HepG2 (cell line): ENCODE measurements at regions not wholly inside any gene's neighbourhood (a gene's known extent, or its start where the extent isn't known, plus 50 kb on each side); places are given as distances from the start of the nearest gene placed in this dataset.

Experiments
- GFI1 ChIP-seq: sonication (generic); formaldehyde crosslinking; IDR thresholded peaks from 2 replicates; pipeline ENCODE4 v1.5.0; 2020; ENCODE audit warnings: missing genetic modification reagents, mild to moderate bottlenecking, borderline replicate concordance
- JUN ChIP-seq: sonication (generic); formaldehyde crosslinking; IDR thresholded peaks from 2 replicates; pipeline ENCODE4 v1.4.0; 2020; ENCODE audit warnings: mild to moderate bottlenecking, missing genetic modification reagents
- ZFP62 ChIP-seq: sonication (generic); formaldehyde crosslinking; IDR thresholded peaks from 2 replicates; pipeline ENCODE4 v1.4.0; 2020; ENCODE audit warnings: missing genetic modification reagents
- ZNF775 ChIP-seq: sonication (generic); formaldehyde crosslinking; IDR thresholded peaks from 2 replicates; pipeline ENCODE4 v1.4.0; 2020; ENCODE audit warnings: missing genetic modification reagents, mild to moderate bottlenecking, moderate library complexity, borderline replicate concordance

GRCh38 chr2:59191781-59192180 is 950.7 kb upstream of the FANCL start:
- TF ChIP-seq GFI1 (CRISPR knock-in tag): no peak
- no peak for TF ChIP-seq ZNF775 (CRISPR knock-in tag)
- no peak for TF ChIP-seq JUN (CRISPR knock-in tag)
- no peak for TF ChIP-seq ZFP62 (CRISPR knock-in tag)
